ENCODE measurements at regions not wholly inside any gene's neighbourhood (a gene's known extent, or its start where the extent isn't known, plus 50 kb on each side); places are given as distances from the start of the nearest gene placed in this dataset.
"Not testable (repeated sequence)": the region's sequence is repeated elsewhere in the genome, so short reads cannot be mapped to it uniquely, and the experiment has no call there.

- TF ChIP-seq EZH2phosphoT487 (IDR thresholded peaks at IDR 0.05; ENCODE audit: low read depth); CTCF (IDR thresholded peaks at IDR 0.05; ENCODE audit: low read depth, low read length): not testable (repeated sequence)
Measured at GRCh38 chr7:145781388-145781787, 335.2 kb upstream of the CNTNAP2 start.
